ENCODE measurements at regions not wholly inside any gene's neighbourhood (a gene's known extent, or its start where the extent isn't known, plus 50 kb on each side); places are given as distances from the start of the nearest gene placed in this dataset.

DNA sequence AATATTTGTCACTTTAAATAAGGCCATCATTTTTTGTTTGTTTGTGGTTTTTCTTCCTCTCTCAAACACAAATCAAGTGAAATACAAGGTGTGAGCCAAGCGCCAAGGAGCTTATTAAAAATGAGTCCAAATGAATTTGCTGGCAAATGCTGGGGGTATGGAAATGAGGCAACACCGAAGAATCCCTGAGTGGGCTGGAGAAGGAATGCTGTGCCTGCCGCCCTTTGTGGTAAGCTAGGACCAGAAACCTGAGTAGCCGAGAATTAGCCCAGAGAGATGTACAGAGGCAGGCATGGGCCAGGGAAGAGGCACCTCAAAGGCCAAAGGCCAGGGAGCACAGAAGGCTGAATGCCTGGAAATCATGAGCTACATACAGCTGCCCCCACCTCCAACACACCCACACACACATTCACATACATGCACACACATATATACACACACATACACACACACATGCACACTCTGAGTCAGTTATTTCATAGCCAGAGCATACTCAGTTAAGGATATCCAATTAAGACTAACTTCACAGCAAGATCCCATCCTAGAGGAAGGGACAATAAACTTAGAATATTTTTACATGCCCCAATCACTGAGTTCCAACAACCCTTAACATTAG lies 266.1 kb upstream of the DYNLRB2 start:
- TF ChIP-seq, protein P1, sequence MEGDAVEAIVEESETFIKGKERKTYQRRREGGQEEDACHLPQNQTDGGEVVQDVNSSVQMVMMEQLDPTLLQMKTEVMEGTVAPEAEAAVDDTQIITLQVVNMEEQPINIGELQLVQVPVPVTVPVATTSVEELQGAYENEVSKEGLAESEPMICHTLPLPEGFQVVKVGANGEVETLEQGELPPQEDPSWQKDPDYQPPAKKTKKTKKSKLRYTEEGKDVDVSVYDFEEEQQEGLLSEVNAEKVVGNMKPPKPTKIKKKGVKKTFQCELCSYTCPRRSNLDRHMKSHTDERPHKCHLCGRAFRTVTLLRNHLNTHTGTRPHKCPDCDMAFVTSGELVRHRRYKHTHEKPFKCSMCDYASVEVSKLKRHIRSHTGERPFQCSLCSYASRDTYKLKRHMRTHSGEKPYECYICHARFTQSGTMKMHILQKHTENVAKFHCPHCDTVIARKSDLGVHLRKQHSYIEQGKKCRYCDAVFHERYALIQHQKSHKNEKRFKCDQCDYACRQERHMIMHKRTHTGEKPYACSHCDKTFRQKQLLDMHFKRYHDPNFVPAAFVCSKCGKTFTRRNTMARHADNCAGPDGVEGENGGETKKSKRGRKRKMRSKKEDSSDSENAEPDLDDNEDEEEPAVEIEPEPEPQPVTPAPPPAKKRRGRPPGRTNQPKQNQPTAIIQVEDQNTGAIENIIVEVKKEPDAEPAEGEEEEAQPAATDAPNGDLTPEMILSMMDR (IDR thresholded peaks at IDR 0.05), result no peak
- TF ChIP-seq POLR2AphosphoS5 (IDR thresholded peaks at IDR 0.05; ENCODE audit: low read depth, low read length), result no peak
- TF ChIP-seq, protein P2, sequence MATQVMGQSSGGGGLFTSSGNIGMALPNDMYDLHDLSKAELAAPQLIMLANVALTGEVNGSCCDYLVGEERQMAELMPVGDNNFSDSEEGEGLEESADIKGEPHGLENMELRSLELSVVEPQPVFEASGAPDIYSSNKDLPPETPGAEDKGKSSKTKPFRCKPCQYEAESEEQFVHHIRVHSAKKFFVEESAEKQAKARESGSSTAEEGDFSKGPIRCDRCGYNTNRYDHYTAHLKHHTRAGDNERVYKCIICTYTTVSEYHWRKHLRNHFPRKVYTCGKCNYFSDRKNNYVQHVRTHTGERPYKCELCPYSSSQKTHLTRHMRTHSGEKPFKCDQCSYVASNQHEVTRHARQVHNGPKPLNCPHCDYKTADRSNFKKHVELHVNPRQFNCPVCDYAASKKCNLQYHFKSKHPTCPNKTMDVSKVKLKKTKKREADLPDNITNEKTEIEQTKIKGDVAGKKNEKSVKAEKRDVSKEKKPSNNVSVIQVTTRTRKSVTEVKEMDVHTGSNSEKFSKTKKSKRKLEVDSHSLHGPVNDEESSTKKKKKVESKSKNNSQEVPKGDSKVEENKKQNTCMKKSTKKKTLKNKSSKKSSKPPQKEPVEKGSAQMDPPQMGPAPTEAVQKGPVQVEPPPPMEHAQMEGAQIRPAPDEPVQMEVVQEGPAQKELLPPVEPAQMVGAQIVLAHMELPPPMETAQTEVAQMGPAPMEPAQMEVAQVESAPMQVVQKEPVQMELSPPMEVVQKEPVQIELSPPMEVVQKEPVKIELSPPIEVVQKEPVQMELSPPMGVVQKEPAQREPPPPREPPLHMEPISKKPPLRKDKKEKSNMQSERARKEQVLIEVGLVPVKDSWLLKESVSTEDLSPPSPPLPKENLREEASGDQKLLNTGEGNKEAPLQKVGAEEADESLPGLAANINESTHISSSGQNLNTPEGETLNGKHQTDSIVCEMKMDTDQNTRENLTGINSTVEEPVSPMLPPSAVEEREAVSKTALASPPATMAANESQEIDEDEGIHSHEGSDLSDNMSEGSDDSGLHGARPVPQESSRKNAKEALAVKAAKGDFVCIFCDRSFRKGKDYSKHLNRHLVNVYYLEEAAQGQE (IDR thresholded peaks at IDR 0.05; ENCODE audit: insufficient read depth in 1 of 2, low read depth in 2 of 2, low read length in 1 of 2), result no peak
- no peak for TF ChIP-seq TCF7L2 (IDR thresholded peaks at IDR 0.05; ENCODE audit: low read depth, low read length)
- TF ChIP-seq SIN3A (IDR thresholded peaks at IDR 0.05; ENCODE audit: borderline replicate concordance, insufficient read depth, low read depth, low read length), result no peak
- Histone ChIP-seq H3K9me3 (ENCODE audit: control insufficient read depth, insufficient read depth, low read depth, low read length) (no peaks in the 10 kb centered on the region), H3K4me3 (ENCODE audit: low read depth in 2 of 2, low read length in 2 of 2) (no peak overlapping the region), H3K27me3 (ENCODE audit: control insufficient read depth, insufficient read depth, low read length) (no peaks in the 10 kb centered on the region), H3K27ac (ENCODE audit: low read length) (no peak overlapping the region), H3K36me3 (ENCODE audit: control insufficient read depth, insufficient read depth, low read length) (no peaks in the 10 kb centered on the region), H3K4me1 (ENCODE audit: control insufficient read depth, insufficient read depth, low read length) (no peaks in the 10 kb centered on the region)
- no peak for ATAC-seq
- in situ Hi-C loops (cut with HindIII; ENCODE audit: low pct_unique_long_range_greater_than_20kb, low sequenced_read_pairs), result no loop called here
- ChIA-PET CTCF (no interaction called here), POLR2A (no interaction called here)
- BruUV-seq (replicated peaks), result no TSS peak
- intact Hi-C loops (cut with micrococcal nuclease; ENCODE audit: unreplicated experiment), result no loop called here
- DNase-seq (ENCODE audit: low read depth, low spot score), result no peak

DNA sequence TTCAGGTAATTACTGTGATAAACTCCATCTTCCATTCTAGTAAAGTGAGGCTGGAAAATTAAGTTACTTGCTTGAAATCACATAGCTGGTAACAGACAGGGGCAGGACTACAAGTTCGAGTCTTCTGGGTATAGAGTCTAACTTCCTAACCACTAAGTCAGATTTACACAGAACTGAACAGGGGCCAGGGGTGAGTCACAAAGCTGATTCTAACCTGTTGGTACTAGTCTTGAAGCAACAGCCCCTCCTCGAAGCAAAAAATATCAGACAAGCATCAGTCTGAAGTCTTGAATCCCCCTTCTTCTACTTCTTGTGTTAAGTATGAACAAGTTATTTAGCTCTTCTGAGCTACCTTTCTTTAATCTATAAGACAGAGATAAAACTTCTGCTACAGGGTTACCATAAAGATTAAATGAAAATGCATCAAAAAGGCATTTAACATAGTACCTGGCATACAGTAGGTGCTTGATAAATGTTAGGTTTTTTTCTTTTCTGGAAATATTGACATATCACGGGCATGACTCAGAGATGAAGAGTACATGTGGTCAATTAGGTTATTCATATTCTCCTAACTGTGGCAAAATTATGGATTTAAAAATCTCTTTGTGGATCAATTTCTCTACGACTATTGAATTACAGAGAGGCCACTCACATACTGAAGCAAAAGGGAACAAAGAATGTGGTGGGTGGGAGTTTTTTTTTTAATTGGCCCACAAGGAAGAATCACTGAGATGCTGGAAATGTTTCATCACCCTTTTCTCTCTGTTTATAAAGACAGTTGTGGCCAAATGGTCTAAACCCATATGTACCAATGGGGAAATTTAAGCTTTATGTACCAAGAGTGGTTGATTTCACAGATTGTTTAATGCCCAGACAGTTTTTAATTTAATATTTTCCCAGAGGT lies 266.9 kb upstream of the DYNLRB2 start:
- Histone ChIP-seq H3K36me3 (ENCODE audit: control insufficient read depth, insufficient read depth, low read length) (no peaks in the 10 kb centered on the region), H3K27ac (ENCODE audit: low read length) (no peak overlapping the region), H3K4me3 (ENCODE audit: low read depth in 2 of 2, low read length in 2 of 2) (no peak overlapping the region), H3K4me1 (ENCODE audit: control insufficient read depth, insufficient read depth, low read length) (no peaks in the 10 kb centered on the region), H3K9me3 (ENCODE audit: control insufficient read depth, insufficient read depth, low read depth, low read length) (no peaks in the 10 kb centered on the region), H3K27me3 (ENCODE audit: control insufficient read depth, insufficient read depth, low read length) (no peaks in the 10 kb centered on the region)
- CTCF ChIA-PET, result no interaction called here
- POLR2A ChIA-PET, result no interaction called here
- DNase-seq (ENCODE audit: low read depth, low spot score) (no peak), ATAC-seq (no peak)
- in situ Hi-C loops (cut with HindIII; ENCODE audit: low pct_unique_long_range_greater_than_20kb, low sequenced_read_pairs) (no loop called here), intact Hi-C loops (cut with micrococcal nuclease; ENCODE audit: unreplicated experiment) (no loop called here)
- BruUV-seq (replicated peaks), result no TSS peak
- TF ChIP-seq, protein P1 (IDR thresholded peaks at IDR 0.05), result no peak
- TF ChIP-seq, protein P2 (IDR thresholded peaks at IDR 0.05; ENCODE audit: insufficient read depth in 1 of 2, low read depth in 2 of 2, low read length in 1 of 2), result no peak
- no peak for TF ChIP-seq POLR2AphosphoS5 (IDR thresholded peaks at IDR 0.05; ENCODE audit: low read depth, low read length)
- no peak for TF ChIP-seq SIN3A (IDR thresholded peaks at IDR 0.05; ENCODE audit: borderline replicate concordance, insufficient read depth, low read depth, low read length)
- no peak for TF ChIP-seq TCF7L2 (IDR thresholded peaks at IDR 0.05; ENCODE audit: low read depth, low read length)
